IMR-90 (cell line): ENCODE measurements at regions not wholly inside any gene's neighbourhood (a gene's known extent, or its start where the extent isn't known, plus 50 kb on each side); places are given as distances from the start of the nearest gene placed in this dataset.

Experiments
- CEBPB ChIP-seq: IDR thresholded peaks from 2 replicates; pipeline ENCODE4 v1.6.1; 2012; ENCODE audit warnings: low read depth, low read length, improper control_type of control experiment
- CHD1 ChIP-seq: IDR thresholded peaks from 2 replicates; pipeline ENCODE4 v1.6.1; 2012; ENCODE audit warnings: low read depth, low read length, improper control_type of control experiment
- CTCF ChIP-seq: conservative IDR thresholded peaks from 2 replicates; pipeline ENCODE4 v1.5.1; 2012; ENCODE audit warnings: mild to moderate bottlenecking, low read depth, low read length, improper control_type of control experiment
- ELK1 ChIP-seq: fragments of 150-350 bp; IDR thresholded peaks from 2 replicates; pipeline ENCODE4 v1.6.1; 2016; ENCODE audit warnings: low read depth, mild to moderate bottlenecking, low read length, moderate library complexity, borderline replicate concordance
- FOS ChIP-seq: fragments of 150-350 bp; IDR thresholded peaks from 2 replicates; pipeline ENCODE4 v1.6.1; 2016; ENCODE audit warnings: low read depth, low read length
- MAFK ChIP-seq: IDR thresholded peaks from 2 replicates; pipeline ENCODE4 v1.6.1; 2012; ENCODE audit warnings: low read depth, low read length, improper control_type of control experiment
- MAZ ChIP-seq: IDR thresholded peaks from 2 replicates; pipeline ENCODE4 v1.6.1; 2012; ENCODE audit warnings: low read depth, mild to moderate bottlenecking, low read length, improper control_type of control experiment, moderate library complexity, borderline replicate concordance
- MXI1 ChIP-seq: IDR thresholded peaks from 2 replicates; pipeline ENCODE4 v1.6.1; 2012; ENCODE audit warnings: low read depth, mild to moderate bottlenecking, low read length, moderate library complexity, borderline replicate concordance
- POLR2A ChIP-seq: IDR thresholded peaks from 2 replicates; pipeline ENCODE4 v1.6.1; 2012; ENCODE audit warnings: mild to moderate bottlenecking, low read depth, low read length
- RAD21 ChIP-seq: IDR thresholded peaks from 2 replicates; pipeline ENCODE4 v1.6.1; 2012; ENCODE audit warnings: low read length, improper control_type of control experiment
- RFX5 ChIP-seq: IDR thresholded peaks from 2 replicates; pipeline ENCODE4 v1.8.0; 2012; ENCODE audit warnings: low read depth, mild to moderate bottlenecking, low read length, moderate library complexity
- SMC3 ChIP-seq: fragments of 150-350 bp; IDR thresholded peaks from 2 replicates; pipeline ENCODE4 v1.6.1; 2016; ENCODE audit warnings: low read depth, mild to moderate bottlenecking, antibody characterized with exemption, low read length, moderate library complexity
- USF2 ChIP-seq: fragments of 150-350 bp; IDR thresholded peaks from 2 replicates; pipeline ENCODE4 v1.6.1; 2017; ENCODE audit warnings: mild to moderate bottlenecking, antibody characterized with exemption, low read length, low read depth

GRCh38 chr4:143091862-143092261 is 92.9 kb upstream of the USP38 start:
- TF ChIP-seq POLR2A, result no peak
- TF ChIP-seq USF2, result no peak
- no peak for TF ChIP-seq RAD21
- no peak for TF ChIP-seq CTCF
- TF ChIP-seq SMC3, result no peak
- no peak for TF ChIP-seq RFX5
- no peak for TF ChIP-seq CHD1
- no peak for TF ChIP-seq ELK1
- no peak for TF ChIP-seq MAZ
- no peak for TF ChIP-seq MAFK
- no peak for TF ChIP-seq MXI1
- TF ChIP-seq CEBPB, result no peak
- TF ChIP-seq FOS, result no peak
